ENCODE measurements at regions not wholly inside any gene's neighbourhood (a gene's known extent, or its start where the extent isn't known, plus 50 kb on each side); places are given as distances from the start of the nearest gene placed in this dataset.

DNA sequence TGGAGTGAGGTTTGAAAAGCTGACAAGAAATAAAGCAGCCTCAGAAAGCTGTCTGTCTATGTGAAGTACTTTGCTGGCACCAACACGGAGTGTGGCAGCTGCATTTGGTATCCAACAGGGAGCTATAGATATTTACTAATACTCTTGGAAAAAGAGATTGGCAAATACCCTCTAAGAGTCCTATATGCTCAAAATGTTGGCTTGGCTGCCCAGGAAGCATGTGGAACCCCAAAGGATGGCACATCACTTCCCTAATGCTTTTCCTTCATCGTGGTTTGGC is 398.3 kb downstream of the TLE4 start:
- CTCF ChIA-PET: interaction anchor here (0.5 kb wide), 1 partner anchor 1056 kb away, joined by 3 read pairs; no protein-coding TSS in a partner anchor
- no TSS peak for BruUV-seq (replicated peaks)
- Mint-ChIP-seq H3K4me1 (ENCODE audit: insufficient read depth, unreplicated experiment) (no peaks in the 10 kb centered on the region), H3K4me3 (ENCODE audit: unreplicated experiment) (no peak overlapping the region), H3K27me3 (ENCODE audit: insufficient read depth, unreplicated experiment) (no peaks in the 10 kb centered on the region), H3K27ac (ENCODE audit: low read depth, unreplicated experiment) (no peak overlapping the region), H3K9me3 (ENCODE audit: unreplicated experiment) (no peaks in the 10 kb centered on the region), H3K36me3 (ENCODE audit: insufficient read depth, unreplicated experiment) (peaks cover 4% of the 10 kb centered on the region)
- POLR2A ChIA-PET: no interaction called here
- TF ChIP-seq, protein P1, sequence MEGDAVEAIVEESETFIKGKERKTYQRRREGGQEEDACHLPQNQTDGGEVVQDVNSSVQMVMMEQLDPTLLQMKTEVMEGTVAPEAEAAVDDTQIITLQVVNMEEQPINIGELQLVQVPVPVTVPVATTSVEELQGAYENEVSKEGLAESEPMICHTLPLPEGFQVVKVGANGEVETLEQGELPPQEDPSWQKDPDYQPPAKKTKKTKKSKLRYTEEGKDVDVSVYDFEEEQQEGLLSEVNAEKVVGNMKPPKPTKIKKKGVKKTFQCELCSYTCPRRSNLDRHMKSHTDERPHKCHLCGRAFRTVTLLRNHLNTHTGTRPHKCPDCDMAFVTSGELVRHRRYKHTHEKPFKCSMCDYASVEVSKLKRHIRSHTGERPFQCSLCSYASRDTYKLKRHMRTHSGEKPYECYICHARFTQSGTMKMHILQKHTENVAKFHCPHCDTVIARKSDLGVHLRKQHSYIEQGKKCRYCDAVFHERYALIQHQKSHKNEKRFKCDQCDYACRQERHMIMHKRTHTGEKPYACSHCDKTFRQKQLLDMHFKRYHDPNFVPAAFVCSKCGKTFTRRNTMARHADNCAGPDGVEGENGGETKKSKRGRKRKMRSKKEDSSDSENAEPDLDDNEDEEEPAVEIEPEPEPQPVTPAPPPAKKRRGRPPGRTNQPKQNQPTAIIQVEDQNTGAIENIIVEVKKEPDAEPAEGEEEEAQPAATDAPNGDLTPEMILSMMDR (IDR thresholded peaks at IDR 0.05; ENCODE audit: unreplicated experiment): no peak
- DNase-seq (ENCODE audit: unreplicated experiment): no peak
- intact Hi-C loops (cut with micrococcal nuclease): no loop called here

DNA sequence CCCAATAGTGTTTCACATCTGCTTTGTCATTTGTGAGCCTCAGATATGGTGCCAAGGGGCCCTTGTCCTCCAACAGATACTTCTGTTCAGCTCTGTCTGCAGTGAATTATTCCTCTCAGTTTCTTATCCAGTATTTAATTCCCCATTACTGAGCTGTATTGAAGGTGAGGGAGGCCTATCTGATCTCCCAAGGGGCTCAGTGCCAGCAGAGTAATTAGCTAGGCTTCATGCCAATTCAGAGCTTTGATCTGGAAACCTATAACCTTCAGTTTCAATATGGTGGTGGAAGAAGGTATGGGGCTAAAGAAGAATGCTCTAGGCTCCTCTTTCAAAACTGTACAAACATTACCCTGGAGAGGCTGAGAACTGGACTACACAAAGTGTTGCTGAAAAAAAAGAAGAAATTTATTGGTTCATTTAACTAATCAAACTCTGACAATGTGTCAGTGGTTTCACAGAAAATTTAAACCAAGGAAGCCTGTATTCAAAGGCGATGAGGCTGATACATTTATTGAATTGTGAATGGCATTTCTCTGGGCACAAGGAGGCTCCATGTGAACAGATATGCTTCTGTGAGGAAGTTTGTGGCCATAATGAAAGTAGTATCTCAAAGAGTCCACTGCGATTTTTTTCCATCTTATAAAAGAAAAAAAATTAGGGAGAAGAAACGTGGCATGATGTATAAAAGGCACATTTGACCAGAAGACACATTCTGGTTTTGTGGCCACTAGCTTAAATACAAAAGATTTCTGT is 397.8 kb downstream of the TLE4 start:
- POLR2A ChIA-PET: interaction anchor here (0.7 kb wide), 1 partner anchor 1402 kb away, joined by 3 read pairs; no protein-coding TSS in a partner anchor

DNA sequence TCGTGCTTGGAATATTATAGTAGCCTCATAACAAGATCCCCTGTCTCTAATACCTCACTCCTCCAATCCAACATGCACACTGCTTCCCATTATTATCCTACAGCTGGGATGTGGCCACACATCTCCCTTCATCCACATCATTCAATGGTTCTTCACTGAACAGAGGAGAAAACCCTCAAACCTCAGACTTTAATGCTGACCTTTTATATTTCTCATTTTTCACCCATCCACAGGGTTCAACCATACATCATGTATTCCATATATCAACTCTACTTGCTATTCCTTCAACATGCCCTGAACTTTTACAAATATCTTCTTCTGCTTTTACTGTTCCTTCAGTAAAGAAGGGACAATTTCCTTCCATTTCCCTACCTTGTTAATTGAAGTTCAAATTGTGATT is 396.8 kb downstream of the TLE4 start:
- TF ChIP-seq, protein P1 (IDR thresholded peaks at IDR 0.05; ENCODE audit: unreplicated experiment): no peak
- ChIA-PET CTCF (no interaction called here), POLR2A (interaction anchor here (0.7 kb wide), 1 partner anchor 1401 kb away, joined by 3 read pairs; no protein-coding TSS in a partner anchor)
- no peak for DNase-seq (ENCODE audit: unreplicated experiment)
- Mint-ChIP-seq H3K36me3 (ENCODE audit: insufficient read depth, unreplicated experiment) (peaks cover 4% of the 10 kb centered on the region), H3K27me3 (ENCODE audit: insufficient read depth, unreplicated experiment) (no peaks in the 10 kb centered on the region), H3K4me1 (ENCODE audit: insufficient read depth, unreplicated experiment) (no peaks in the 10 kb centered on the region), H3K9me3 (ENCODE audit: unreplicated experiment) (no peaks in the 10 kb centered on the region), H3K4me3 (ENCODE audit: unreplicated experiment) (no peak overlapping the region), H3K27ac (ENCODE audit: low read depth, unreplicated experiment) (no peak overlapping the region)
- intact Hi-C loops (cut with micrococcal nuclease): no loop called here
- BruUV-seq (replicated peaks): no TSS peak

More for the DNA sequence above, 397.8 kb downstream of the TLE4 start:
- TF ChIP-seq, protein P1 (IDR thresholded peaks at IDR 0.05; ENCODE audit: unreplicated experiment): no peak
- CTCF ChIA-PET: interaction anchor here (0.5 kb wide), 2 partner anchors 1056 to 1218 kb away, joined by 3 read pairs; no protein-coding TSS in a partner anchor
- intact Hi-C loops (cut with micrococcal nuclease): no loop called here
- Mint-ChIP-seq H3K4me1 (ENCODE audit: insufficient read depth, unreplicated experiment) (no peaks in the 10 kb centered on the region), H3K36me3 (ENCODE audit: insufficient read depth, unreplicated experiment) (peaks cover 4% of the 10 kb centered on the region), H3K27ac (ENCODE audit: low read depth, unreplicated experiment) (no peak overlapping the region), H3K4me3 (ENCODE audit: unreplicated experiment) (no peak overlapping the region), H3K27me3 (ENCODE audit: insufficient read depth, unreplicated experiment) (no peaks in the 10 kb centered on the region), H3K9me3 (ENCODE audit: unreplicated experiment) (no peaks in the 10 kb centered on the region)
- no TSS peak for BruUV-seq (replicated peaks)
- DNase-seq (ENCODE audit: unreplicated experiment): no peak

DNA sequence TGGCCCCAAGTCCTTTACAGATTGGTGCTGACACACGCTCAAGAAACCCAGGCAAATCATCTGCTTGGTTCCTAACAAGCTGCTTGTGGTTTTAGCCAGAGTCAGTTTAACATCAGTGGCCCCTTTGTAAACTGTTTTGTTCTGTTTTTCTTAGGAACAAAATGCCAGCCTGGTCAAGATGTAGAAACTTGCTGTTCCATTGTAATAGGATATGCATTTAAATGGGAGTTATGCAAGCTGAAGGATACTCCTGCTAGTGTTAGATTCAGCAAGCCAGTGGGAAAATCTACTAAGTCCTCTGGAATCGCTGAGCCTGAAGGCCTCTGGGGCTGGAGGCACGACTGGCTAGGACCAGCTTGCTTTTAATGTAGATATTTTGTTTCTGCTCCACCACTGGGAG is 391.1 kb downstream of the TLE4 start:
- TF ChIP-seq, protein P1 (IDR thresholded peaks at IDR 0.05; ENCODE audit: unreplicated experiment): no peak
- CTCF ChIA-PET: no interaction called here
- Mint-ChIP-seq H3K4me1 (ENCODE audit: insufficient read depth, unreplicated experiment) (no peaks in the 10 kb centered on the region), H3K36me3 (ENCODE audit: insufficient read depth, unreplicated experiment) (no peaks in the 10 kb centered on the region), H3K27ac (ENCODE audit: low read depth, unreplicated experiment) (no peak overlapping the region), H3K27me3 (ENCODE audit: insufficient read depth, unreplicated experiment) (no peaks in the 10 kb centered on the region), H3K4me3 (ENCODE audit: unreplicated experiment) (no peak overlapping the region), H3K9me3 (ENCODE audit: unreplicated experiment) (no peaks in the 10 kb centered on the region)
- POLR2A ChIA-PET: no interaction called here
- intact Hi-C loops (cut with micrococcal nuclease): no loop called here
- BruUV-seq (replicated peaks): no TSS peak
- no peak for DNase-seq (ENCODE audit: unreplicated experiment)

Measured in MCF 10A (cell line).